CD14-positive monocyte (primary cell): ENCODE measurements at regions not wholly inside any gene's neighbourhood (a gene's known extent, or its start where the extent isn't known, plus 50 kb on each side); places are given as distances from the start of the nearest gene placed in this dataset.

Experiments
- DNase-seq, 3 donors: peaks; one replicate each; pipeline ENCODE4 v3.0.0-alpha.2; 2011 to 2022
- H2AFZ ChIP-seq: 2 replicates; pipeline ENCODE4 v1.6.0; 2012; ENCODE audit warnings: mild to moderate bottlenecking, low read depth, low read length, inconsistent platforms; ENCODE audit not compliant: insufficient read depth, poor library complexity, severe bottlenecking
- H3K27ac ChIP-seq, 2 donors: 1 replicate in 1 of 2; 2 replicates in 1 of 2; pipeline ENCODE4 v1.5.1; 2012 to 2013; ENCODE audit warnings: low read length in 2 of 2, control low read depth in 1 of 2, inconsistent platforms in 1 of 2, low read depth in 1 of 2, mild to moderate bottlenecking in 1 of 2
- H3K27me3 ChIP-seq, 2 donors: one replicate each; pipeline versions ENCODE4 v1.6.0 to v1.6.1; 2011 to 2013; ENCODE audit warnings: low read length in 2 of 2; ENCODE audit not compliant: control insufficient read depth in 2 of 2, insufficient read depth in 2 of 2
- H3K36me3 ChIP-seq, 2 donors: replicated peaks in 1 of 2; 1 replicate in 1 of 2; 2 replicates in 1 of 2; pipeline versions ENCODE4 v1.5.1 to v1.6.1; 2012 to 2013; ENCODE audit warnings: low read length in 2 of 2, control low read depth in 1 of 2, inconsistent platforms in 1 of 2, mild to moderate bottlenecking in 1 of 2; ENCODE audit not compliant: insufficient read depth in 2 of 2, control insufficient read depth in 1 of 2
- H3K4me1 ChIP-seq, 2 donors: 1 replicate in 1 of 2; 2 replicates in 1 of 2; pipeline versions ENCODE4 v1.5.1 to v1.6.1; 2012 to 2013; ENCODE audit warnings: low read length in 2 of 2, control low read depth in 1 of 2, inconsistent platforms in 1 of 2, mild to moderate bottlenecking in 1 of 2, moderate library complexity in 1 of 2; ENCODE audit not compliant: insufficient read depth in 2 of 2, control insufficient read depth in 1 of 2
- H3K4me2 ChIP-seq: replicated peaks from 2 replicates; pipeline ENCODE3; 2012; ENCODE audit warnings: low read length, moderate library complexity, mild to moderate bottlenecking; ENCODE audit not compliant: poor library complexity, severe bottlenecking; ENCODE audit errors: extremely low read depth
- H3K4me3 ChIP-seq, 3 experiments: fragments of 200-600 bp in 1 of 3; sonication (generic) in 1 of 3; replicated peaks in 1 of 3; 1 replicate in 2 of 3; 2 replicates in 1 of 3; pipeline ENCODE4 v1.5.1; 2011 to 2013; ENCODE audit warnings: low read length in 3 of 3, mild to moderate bottlenecking in 3 of 3, control low read depth in 2 of 3, low read depth in 2 of 3, inconsistent platforms in 1 of 3, moderate library complexity in 1 of 3
- H3K79me2 ChIP-seq: 2 replicates; pipeline ENCODE4 v1.6.0; 2012; ENCODE audit warnings: mild to moderate bottlenecking, control low read depth, inconsistent platforms, low read length, moderate library complexity; ENCODE audit not compliant: insufficient read depth
- H3K9ac ChIP-seq: 2 replicates; pipeline ENCODE4 v1.6.0; 2017; ENCODE audit warnings: low read length, mild to moderate bottlenecking; ENCODE audit not compliant: insufficient read depth, poor library complexity, severe bottlenecking
- H3K9me3 ChIP-seq, 2 donors: replicated peaks in 1 of 2; 1 replicate in 1 of 2; 2 replicates in 1 of 2; pipeline versions ENCODE4 v1.5.1 to v1.6.1; 2012 to 2013; ENCODE audit warnings: low read length in 2 of 2, control low read depth in 1 of 2; ENCODE audit not compliant: control insufficient read depth in 1 of 2, insufficient read depth in 1 of 2
- H4K20me1 ChIP-seq: 2 replicates; pipeline ENCODE4 v1.6.0; 2012; ENCODE audit warnings: mild to moderate bottlenecking, low read length, control low read depth, moderate library complexity; ENCODE audit not compliant: insufficient read depth
- H3K27ac Mint-ChIP-seq, 7 donors: one replicate each; pipeline ENCODE4 v1.8.0; 2020; ENCODE audit warnings: mild to moderate bottlenecking in 7 of 7, mixed read lengths in 7 of 7, moderate library complexity in 6 of 7, inconsistent platforms in 2 of 7
- H3K27me3 Mint-ChIP-seq, 3 donors: one replicate each; pipeline ENCODE4 v1.8.0; 2021 to 2022; ENCODE audit warnings: low read depth in 3 of 3, mild to moderate bottlenecking in 3 of 3, mixed read lengths in 3 of 3, moderate library complexity in 3 of 3, inconsistent platforms in 1 of 3
- H3K36me3 Mint-ChIP-seq, 2 donors: one replicate each; pipeline ENCODE4 v1.8.0; 2020; ENCODE audit warnings: mixed read lengths in 2 of 2, inconsistent platforms in 1 of 2, mild to moderate bottlenecking in 1 of 2
- H3K4me1 Mint-ChIP-seq: one replicate; pipeline ENCODE4 v1.8.0; 2020; ENCODE audit warnings: mild to moderate bottlenecking, mixed read lengths
- H3K4me3 Mint-ChIP-seq, 2 donors: one replicate each; pipeline ENCODE4 v1.8.0; 2020; ENCODE audit warnings: mild to moderate bottlenecking in 2 of 2, mixed read lengths in 2 of 2, moderate library complexity in 1 of 2
- H3K9me3 Mint-ChIP-seq, 7 donors: one replicate each; pipeline ENCODE4 v1.8.0; 2020 to 2022; ENCODE audit warnings: mixed read lengths in 7 of 7, mild to moderate bottlenecking in 6 of 7, moderate library complexity in 6 of 7, inconsistent platforms in 2 of 7
- WGBS: methylation state at CpG from one replicate; pipeline ENCODE4 v1.1.5; 2013; ENCODE audit warnings: missing lambda C conversion rate; ENCODE audit not compliant: insufficient coverage; 5-methylcytosine and 5-hydroxymethylcytosine counted together
- intact Hi-C, 2 donors: fragments of 100-400 bp; cut with micrococcal nuclease; formaldehyde crosslinking; loops; one replicate each; pipeline versions ENCODE4 v1.15.0 to v1.15.1; 2023
- TF ChIP-seq, protein P1 (sequence below): fragments of 200-600 bp; IDR thresholded peaks from one replicate; pipeline ENCODE4 v1.8.0; 2022; ENCODE audit warnings: antibody characterized with exemption, mild to moderate bottlenecking

DNA sequence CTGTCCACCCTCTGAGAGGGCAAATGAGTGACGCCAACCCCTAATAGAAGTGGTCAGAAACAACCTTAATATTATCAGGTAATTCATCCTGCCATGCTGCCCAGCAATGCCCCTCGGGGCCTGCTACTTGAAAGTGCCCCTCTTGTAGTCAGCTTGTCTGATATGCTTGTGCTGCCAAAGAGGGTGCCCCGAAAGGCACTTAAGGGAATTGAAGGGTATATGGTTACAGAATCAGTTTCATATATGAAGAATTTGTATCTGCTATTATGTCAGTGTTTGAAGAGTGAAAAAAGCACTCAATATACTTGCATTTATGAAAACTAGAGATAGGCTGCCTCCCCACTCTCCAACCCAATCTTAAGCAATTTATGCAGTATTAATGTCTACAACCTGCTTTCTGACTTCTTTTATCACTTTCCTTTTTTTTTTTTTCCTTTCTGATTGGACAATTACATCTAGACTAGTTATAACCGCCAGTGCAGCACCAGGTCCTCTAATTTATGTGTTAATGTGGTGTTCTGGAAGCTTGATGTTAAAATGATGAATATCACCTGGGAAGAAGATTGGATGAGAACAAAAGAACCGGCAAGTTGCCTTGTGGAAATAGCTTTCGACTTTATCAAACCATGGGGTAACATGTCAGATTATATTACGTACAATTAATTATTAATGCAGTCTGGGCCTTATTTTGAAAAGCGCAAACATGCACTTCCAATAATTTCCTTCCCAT lies 646.9 kb upstream of the ACVR2A start:
- peaks cover 2 to 8% (median 6%) of the 10 kb centered on the region in 7 donors for H3K9me3 Mint-ChIP-seq
- no peak overlapping the region for H3K27ac ChIP-seq
- H3K36me3 ChIP-seq, result no peaks in the 10 kb centered on the region
- H3K36me3 Mint-ChIP-seq, result no peaks in the 10 kb centered on the region
- H2AFZ ChIP-seq, result no peak overlapping the region
- no peak overlapping the region for H3K4me3 Mint-ChIP-seq
- H3K4me2 ChIP-seq, result no peak overlapping the region
- H3K4me1 ChIP-seq, result no peaks in the 10 kb centered on the region
- peaks cover 8 to 15% of the 10 kb centered on the region in 2 donors for H3K9me3 ChIP-seq
- DNase-seq, result no peak
- no peaks in the 10 kb centered on the region for H4K20me1 ChIP-seq
- H3K27ac Mint-ChIP-seq, result no peak overlapping the region
- TF ChIP-seq, protein P1, sequence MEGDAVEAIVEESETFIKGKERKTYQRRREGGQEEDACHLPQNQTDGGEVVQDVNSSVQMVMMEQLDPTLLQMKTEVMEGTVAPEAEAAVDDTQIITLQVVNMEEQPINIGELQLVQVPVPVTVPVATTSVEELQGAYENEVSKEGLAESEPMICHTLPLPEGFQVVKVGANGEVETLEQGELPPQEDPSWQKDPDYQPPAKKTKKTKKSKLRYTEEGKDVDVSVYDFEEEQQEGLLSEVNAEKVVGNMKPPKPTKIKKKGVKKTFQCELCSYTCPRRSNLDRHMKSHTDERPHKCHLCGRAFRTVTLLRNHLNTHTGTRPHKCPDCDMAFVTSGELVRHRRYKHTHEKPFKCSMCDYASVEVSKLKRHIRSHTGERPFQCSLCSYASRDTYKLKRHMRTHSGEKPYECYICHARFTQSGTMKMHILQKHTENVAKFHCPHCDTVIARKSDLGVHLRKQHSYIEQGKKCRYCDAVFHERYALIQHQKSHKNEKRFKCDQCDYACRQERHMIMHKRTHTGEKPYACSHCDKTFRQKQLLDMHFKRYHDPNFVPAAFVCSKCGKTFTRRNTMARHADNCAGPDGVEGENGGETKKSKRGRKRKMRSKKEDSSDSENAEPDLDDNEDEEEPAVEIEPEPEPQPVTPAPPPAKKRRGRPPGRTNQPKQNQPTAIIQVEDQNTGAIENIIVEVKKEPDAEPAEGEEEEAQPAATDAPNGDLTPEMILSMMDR, result no peak
- peaks cover 0 to 2% (median 1%) of the 10 kb centered on the region in 3 donors for H3K27me3 Mint-ChIP-seq
- no peaks in the 10 kb centered on the region for H3K27me3 ChIP-seq
- WGBS, result 100% methylated on average over 2 of the region's 8 CpGs
- no peak overlapping the region for H3K9ac ChIP-seq
- H3K4me1 Mint-ChIP-seq, result no peaks in the 10 kb centered on the region
- no peak overlapping the region for H3K4me3 ChIP-seq
- H3K79me2 ChIP-seq, result no peaks in the 10 kb centered on the region
- intact Hi-C loops, result no loop called here

- peaks cover 16 to 19% of the 10 kb centered on the region in 2 donors for H3K9me3 ChIP-seq
- H3K27ac ChIP-seq, result no peak overlapping the region
- H2AFZ ChIP-seq, result no peak overlapping the region
- no peak overlapping the region for H3K4me3 Mint-ChIP-seq
- H3K4me1 Mint-ChIP-seq, result no peaks in the 10 kb centered on the region
- no peak overlapping the region for H3K4me2 ChIP-seq
- H3K27me3 Mint-ChIP-seq, result no peaks in the 10 kb centered on the region
- no peak overlapping the region for H3K27ac Mint-ChIP-seq
- no peaks in the 10 kb centered on the region for H3K36me3 Mint-ChIP-seq
- H4K20me1 ChIP-seq, result no peaks in the 10 kb centered on the region
- peaks cover 14 to 24% (median 18%) of the 10 kb centered on the region in 7 donors for H3K9me3 Mint-ChIP-seq
- no peaks in the 10 kb centered on the region for H3K36me3 ChIP-seq
- no peaks in the 10 kb centered on the region for H3K79me2 ChIP-seq
- intact Hi-C loops, result no loop called here
- H3K27me3 ChIP-seq, result no peaks in the 10 kb centered on the region
- TF ChIP-seq, protein P1, result no peak
- no peak for DNase-seq
- H3K4me3 ChIP-seq, result no peak overlapping the region
- H3K4me1 ChIP-seq, result no peaks in the 10 kb centered on the region
- no peak overlapping the region for H3K9ac ChIP-seq
- 67% methylated on average over 2 of the region's 4 CpGs for WGBS
Observed at GRCh38 chr2:147182260-147182659, 662.6 kb upstream of the ACVR2A start.
